Hematopoietic multipotent progenitor cell (in vitro differentiated cells): ENCODE measurements at regions not wholly inside any gene's neighbourhood (a gene's known extent, or its start where the extent isn't known, plus 50 kb on each side); places are given as distances from the start of the nearest gene placed in this dataset.
"Not testable (repeated sequence)": the region's sequence is repeated elsewhere in the genome, so short reads cannot be mapped to it uniquely, and the experiment has no call there.

Source experiments
- DNase-seq, 3 donors: peaks; one replicate each; pipeline ENCODE4 v3.0.0-alpha.2; 2011 to 2015; ENCODE audit warnings: low read depth in 2 of 3, low spot score in 2 of 3

DNA sequence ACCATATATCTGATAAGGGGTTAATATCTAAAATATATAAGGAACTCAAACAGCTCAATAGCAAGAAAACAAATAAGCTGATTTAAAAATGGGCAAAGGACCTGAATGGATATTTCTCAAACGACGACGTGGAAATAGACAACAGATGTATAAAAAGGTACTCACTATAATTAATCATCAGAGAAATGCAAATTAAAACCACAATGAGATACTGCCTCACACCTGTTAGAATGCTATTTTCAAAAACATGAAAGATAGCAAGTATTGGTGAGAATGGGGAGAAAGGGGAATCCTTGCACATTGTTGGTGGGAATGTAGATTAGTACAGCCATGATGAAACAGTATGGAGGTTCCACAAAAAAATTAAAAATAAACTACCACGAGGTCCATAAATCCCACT, 163.2 kb downstream of the DKK1 start:
- DNase-seq, result no peak

DNA sequence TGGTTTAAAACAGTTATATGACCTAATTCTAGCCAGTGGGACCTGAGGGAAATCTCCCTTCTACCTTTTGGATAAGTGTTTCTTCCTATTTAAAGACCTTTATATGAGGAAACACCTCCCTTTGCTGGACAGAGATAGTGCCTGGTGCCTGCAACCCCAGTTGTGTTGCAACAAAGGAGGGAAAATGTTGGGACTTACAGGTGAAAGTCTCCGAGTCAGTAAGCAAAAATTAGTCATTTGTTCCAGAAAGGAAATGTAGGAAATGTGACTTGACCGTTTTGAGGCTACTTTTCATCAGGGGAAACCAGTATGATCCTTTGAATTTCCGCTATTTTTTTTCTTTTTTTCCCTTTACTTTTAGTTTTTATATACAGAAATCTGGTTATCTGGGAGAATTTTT, 165.5 kb downstream of the DKK1 start:
- DNase-seq, result no peak

- no peak for DNase-seq
These were observed 168.0 kb downstream of the DKK1 start for GRCh38 chr10:52481986-52482555.

GRCh38 chr10:52483587-52483986, 169.5 kb downstream of the DKK1 start:
- no peak for DNase-seq

DNA sequence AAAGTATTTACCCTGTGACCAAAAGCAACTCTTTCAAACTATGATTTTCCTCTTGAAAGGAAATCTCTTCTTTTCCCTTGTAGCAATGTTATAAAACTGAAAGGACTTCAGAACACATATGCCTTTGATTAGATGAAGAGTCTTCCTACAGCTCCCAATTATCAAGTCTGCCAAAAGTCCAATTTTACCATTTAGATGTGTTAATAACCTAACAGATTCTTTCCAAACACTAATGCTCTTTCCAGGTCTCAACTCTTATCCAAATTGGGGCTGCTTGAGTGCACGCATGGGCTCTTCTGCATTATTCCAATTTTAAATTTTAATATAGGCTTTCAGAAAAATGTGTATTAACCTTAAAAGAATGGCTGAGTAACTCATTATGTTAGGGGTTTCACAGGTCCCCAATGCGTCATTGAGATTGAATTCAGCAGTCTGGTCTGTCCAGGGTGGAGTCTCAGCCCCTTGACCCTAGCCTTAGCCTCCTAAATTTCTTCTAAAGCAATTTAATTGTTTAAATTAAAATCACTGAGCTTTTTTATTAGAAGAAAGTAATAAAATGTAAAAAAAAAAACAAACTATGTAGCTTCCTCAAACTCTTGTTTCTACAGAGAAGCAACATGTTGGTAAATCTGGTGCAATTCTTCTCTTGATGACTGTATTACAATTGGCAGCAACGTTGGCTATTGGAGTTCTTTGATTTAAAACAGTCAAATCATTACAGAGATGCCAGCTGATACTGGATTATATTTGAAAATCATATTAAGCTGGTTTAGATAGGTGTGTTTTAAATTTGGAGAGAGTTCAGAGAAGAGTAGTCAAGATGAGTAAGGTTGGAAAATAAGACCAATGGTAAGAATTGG, 170.4 kb downstream of the DKK1 start:
- no peak for DNase-seq

- no peak for DNase-seq
These were observed 171.4 kb downstream of the DKK1 start for GRCh38 chr10:52485462-52485861.

DNA sequence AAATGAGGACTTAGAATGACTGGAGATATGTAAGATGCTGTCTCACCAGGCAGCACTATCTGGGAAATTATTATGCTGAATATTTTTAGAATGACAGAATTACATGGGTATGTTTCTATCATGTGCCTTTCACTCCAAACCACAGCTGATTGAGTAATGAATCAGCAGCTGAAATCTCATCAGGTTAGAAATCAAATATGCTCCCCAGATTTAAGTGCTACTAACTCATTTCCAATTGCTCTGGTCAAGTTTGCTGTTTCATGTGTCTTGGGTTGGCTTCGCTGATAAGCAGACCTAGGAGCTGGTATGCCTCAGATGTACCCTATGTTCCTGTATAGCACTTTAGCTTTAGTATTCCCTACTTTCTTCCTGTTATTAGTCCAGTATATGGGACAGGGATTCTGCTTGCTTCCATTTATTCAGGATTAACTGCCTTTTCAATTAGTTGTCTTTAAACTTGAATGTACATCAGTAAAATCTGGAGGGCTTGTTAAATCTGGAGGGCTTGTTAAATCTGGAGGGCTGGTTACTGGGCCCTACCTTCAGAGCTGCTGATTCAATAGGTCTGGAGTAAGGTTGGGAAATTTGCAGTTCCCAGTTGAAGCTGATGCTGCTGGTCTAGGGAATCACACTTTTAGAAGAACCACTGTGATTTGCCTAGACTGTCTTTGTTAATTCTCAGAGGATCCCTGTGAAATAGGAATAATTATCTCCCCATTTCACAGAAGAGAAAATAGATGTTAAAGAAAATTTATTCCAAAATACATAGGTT, 172.9 kb downstream of the DKK1 start:
- DNase-seq, result no peak

GRCh38 chr10:52488606-52489485, 174.8 kb downstream of the DKK1 start:
- DNase-seq, result peak in 2 of 3 donors; percentile 24 to 74

- no peak for DNase-seq
These were observed 177.3 kb downstream of the DKK1 start for GRCh38 chr10:52491246-52491995.

GRCh38 chr10:52499281-52499680, 185.2 kb downstream of the DKK1 start:
- DNase-seq, result no peak

DNA sequence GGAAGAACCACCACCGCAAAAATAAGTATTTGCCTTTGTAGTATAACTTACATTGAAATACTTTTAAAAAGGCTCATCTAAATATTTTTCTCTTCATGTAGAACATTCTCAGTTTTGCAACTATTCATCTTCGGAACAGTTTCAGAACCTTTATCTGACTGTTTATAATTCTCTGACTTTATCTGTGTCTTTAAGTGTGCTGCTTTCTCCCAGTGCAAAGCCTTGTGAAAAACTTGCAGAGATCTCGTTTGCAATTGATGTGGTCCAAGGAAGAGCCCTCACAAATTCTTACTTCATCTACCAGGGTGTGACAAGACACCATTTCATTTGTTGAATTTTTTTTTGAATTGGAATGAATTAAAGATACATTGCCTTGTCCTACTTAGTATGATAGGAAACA, 186.4 kb downstream of the DKK1 start:
- no peak for DNase-seq

GRCh38 chr10:52502237-52502636, 188.2 kb downstream of the DKK1 start:
- no peak for DNase-seq

DNA sequence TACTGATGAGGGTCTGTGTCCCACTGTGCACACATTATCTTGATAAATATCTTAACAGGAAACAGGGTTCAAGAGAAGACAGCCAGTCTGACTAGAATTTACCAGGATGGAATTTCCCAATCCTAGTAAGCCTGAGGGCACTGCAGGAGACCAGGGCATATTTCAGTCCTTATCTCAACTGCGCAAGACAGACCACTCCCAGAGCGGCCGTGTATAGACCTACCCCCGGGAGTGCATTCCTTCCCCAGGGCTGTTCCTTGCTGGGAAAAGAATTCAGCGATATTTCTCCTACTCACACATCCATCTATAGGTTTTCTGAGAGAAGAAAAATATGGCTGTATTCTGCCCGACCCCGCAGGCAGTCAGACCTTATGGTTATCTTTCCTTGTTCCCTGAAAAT, 191.3 kb downstream of the DKK1 start:
- DNase-seq, result not testable (repeated sequence)

DNA sequence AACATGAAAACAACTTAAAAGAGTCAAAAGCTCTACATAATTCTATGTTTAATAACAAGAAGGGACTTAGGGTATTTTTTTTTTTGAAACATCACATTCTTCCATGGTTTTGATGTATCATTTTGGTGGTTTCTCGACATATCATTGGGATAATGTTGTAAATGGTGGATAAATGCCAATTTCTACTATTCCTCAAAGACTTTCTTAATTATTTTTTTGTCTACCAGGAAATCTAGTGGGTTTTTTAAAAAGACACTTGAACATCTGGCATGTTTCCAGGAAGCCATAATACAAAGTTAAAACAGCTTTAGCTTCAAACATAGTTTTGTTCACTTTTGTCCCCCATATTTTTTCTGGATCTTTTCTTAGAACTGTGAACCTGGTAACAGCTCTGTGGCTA, 200.4 kb downstream of the DKK1 start:
- no peak for DNase-seq

GRCh38 chr10:52517012-52517411, 202.9 kb downstream of the DKK1 start:
- DNase-seq, result no peak

DNA sequence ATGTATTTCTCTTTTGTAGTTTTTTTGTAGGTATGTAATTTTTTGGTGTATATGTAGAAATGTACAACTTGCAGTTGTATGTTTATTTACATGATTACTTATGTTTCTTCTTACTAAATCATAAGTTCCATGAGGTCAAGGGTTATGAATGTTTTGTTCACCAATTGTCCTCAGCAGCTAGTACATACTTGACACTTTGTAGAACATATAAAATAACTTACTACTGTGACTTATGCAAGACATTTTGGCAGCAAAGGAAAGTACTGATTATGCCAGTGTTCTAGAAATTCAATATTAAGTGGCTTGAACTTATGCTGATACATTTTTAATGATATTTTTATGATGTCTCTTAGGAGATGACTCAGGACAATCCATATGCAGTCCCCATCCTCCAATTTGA, 209.6 kb downstream of the DKK1 start:
- no peak for DNase-seq

DNA sequence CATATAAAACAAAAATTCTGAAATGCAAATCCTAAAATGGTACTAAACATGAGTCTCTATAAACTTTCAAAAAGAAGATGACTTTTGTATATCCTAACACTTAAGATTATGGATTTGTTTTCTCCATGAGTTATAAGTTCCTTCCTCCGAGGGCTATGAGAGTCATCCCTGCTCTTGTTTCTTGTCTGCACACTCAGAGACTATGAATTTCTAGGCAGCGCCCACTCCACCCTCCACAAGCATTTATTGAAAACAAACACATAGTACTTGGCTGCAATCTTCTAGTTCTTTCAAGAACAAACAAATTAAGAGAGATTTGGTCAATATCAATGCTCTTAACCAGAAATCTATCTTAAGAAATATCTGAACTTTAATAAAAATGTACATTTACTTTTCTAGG, 211.7 kb downstream of the DKK1 start:
- no peak for DNase-seq

- DNase-seq, result no peak
These were observed 212.3 kb downstream of the DKK1 start for GRCh38 chr10:52526251-52526823.

- no peak for DNase-seq
These were observed 218.7 kb downstream of the DKK1 start for GRCh38 chr10:52532650-52533290.
